Naive thymus-derived CD4-positive, alpha-beta T cell (primary cell): ENCODE measurements at regions not wholly inside any gene's neighbourhood (a gene's known extent, or its start where the extent isn't known, plus 50 kb on each side); places are given as distances from the start of the nearest gene placed in this dataset.

Source experiments
- ATAC-seq: fragments of 150-1000 bp; cut with Tn5 transposase; 2 replicates; pipeline ENCODE4 v1.10.0; 2021; ENCODE audit warnings: mild to moderate bottlenecking, moderate library complexity
- CTCF ChIA-PET: fragments of 350-600 bp; sonication (Branson Sonifier 250); formaldehyde crosslinking; loops from one replicate; lab custom pipeline; 2021; ENCODE audit warnings: antibody characterized with exemption; lab: Charles Lee
- POLR2A ChIA-PET: fragments of 350-600 bp; sonication (Branson Sonifier 250); formaldehyde crosslinking; loops from one replicate; lab custom pipeline; 2021; ENCODE audit warnings: antibody characterized with exemption, inconsistent platforms; lab: Charles Lee
- DNase-seq, 9 donors: peaks; one replicate each; pipeline versions ENCODE4 v3.0.0 to v3.0.0-alpha.2; 2020 to 2022; ENCODE audit warnings: mixed read lengths in 1 of 9
- H3K27ac ChIP-seq: one replicate; pipeline ENCODE4 v1.7.0; 2013; ENCODE audit warnings: mild to moderate bottlenecking, low read depth, low read length, moderate library complexity
- H3K27me3 ChIP-seq, 2 donors: one replicate each; pipeline ENCODE4 v1.7.0; 2013; ENCODE audit warnings: low read length in 2 of 2, mild to moderate bottlenecking in 2 of 2, moderate library complexity in 2 of 2; ENCODE audit not compliant: control insufficient read depth in 2 of 2, insufficient read depth in 2 of 2
- H3K36me3 ChIP-seq, 3 experiments: 1 replicate in 2 of 3; 2 replicates in 1 of 3; pipeline ENCODE4 v1.7.0; 2013; ENCODE audit warnings: low read length in 3 of 3, mild to moderate bottlenecking in 3 of 3, moderate library complexity in 1 of 3; ENCODE audit not compliant: insufficient read depth in 3 of 3, control insufficient read depth in 2 of 3
- H3K4me1 ChIP-seq, 2 donors: one replicate each; pipeline ENCODE4 v1.7.0; 2013; ENCODE audit warnings: low read length in 2 of 2, mild to moderate bottlenecking in 2 of 2, moderate library complexity in 1 of 2; ENCODE audit not compliant: control insufficient read depth in 2 of 2, insufficient read depth in 2 of 2
- H3K4me3 ChIP-seq: 2 replicates; pipeline ENCODE4 v1.7.0; 2013; ENCODE audit warnings: mild to moderate bottlenecking, low read length
- H3K9me3 ChIP-seq, 3 experiments: 1 replicate in 2 of 3; 2 replicates in 1 of 3; pipeline ENCODE4 v1.7.0; 2013; ENCODE audit warnings: low read length in 3 of 3; ENCODE audit not compliant: control insufficient read depth in 2 of 3
- H3K27ac Mint-ChIP-seq, 9 donors: one replicate each; pipeline ENCODE4 v1.8.0; 2020 to 2022; ENCODE audit warnings: mixed read lengths in 9 of 9, mild to moderate bottlenecking in 8 of 9, moderate library complexity in 5 of 9, inconsistent platforms in 2 of 9
- H3K27me3 Mint-ChIP-seq, 5 donors: one replicate each; pipeline ENCODE4 v1.8.0; 2021 to 2022; ENCODE audit warnings: mixed read lengths in 5 of 5, mild to moderate bottlenecking in 1 of 5
- H3K36me3 Mint-ChIP-seq, 5 donors: one replicate each; pipeline ENCODE4 v1.8.0; 2020 to 2022; ENCODE audit warnings: mixed read lengths in 5 of 5, mild to moderate bottlenecking in 3 of 5, inconsistent platforms in 1 of 5
- H3K4me1 Mint-ChIP-seq, 7 donors: one replicate each; pipeline ENCODE4 v1.8.0; 2020 to 2022; ENCODE audit warnings: mixed read lengths in 7 of 7, mild to moderate bottlenecking in 3 of 7, inconsistent platforms in 1 of 7
- H3K4me3 Mint-ChIP-seq, 10 donors: one replicate each; pipeline ENCODE4 v1.8.0; 2020 to 2022; ENCODE audit warnings: mild to moderate bottlenecking in 10 of 10, mixed read lengths in 10 of 10, moderate library complexity in 6 of 10, inconsistent platforms in 2 of 10
- H3K9me3 Mint-ChIP-seq, 11 donors: one replicate each; pipeline ENCODE4 v1.8.0; 2020 to 2022; ENCODE audit warnings: mixed read lengths in 11 of 11, mild to moderate bottlenecking in 4 of 11, inconsistent platforms in 1 of 11, moderate library complexity in 1 of 11
- intact Hi-C, 2 donors: fragments of 100-400 bp; cut with micrococcal nuclease; formaldehyde crosslinking; loops; one replicate each; pipeline ENCODE4 v1.15.1; 2023

DNA sequence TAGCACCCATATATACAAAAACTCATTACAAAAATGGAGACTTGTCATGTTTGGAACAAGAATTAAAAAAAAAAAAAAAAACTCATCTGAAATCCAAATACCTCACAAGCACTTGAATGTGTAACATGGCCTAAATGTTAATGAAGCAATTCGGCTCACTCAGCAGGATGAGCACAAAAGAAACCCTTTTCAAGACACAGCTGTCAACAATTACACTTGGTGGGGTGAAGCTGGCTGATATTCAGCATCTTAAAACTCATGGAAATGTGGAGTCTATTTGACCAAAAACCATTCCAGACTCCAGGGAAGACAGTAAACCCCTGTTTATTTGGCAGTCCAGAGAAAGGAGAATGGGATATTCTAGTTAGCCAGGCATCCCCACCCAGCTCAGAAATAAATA lies 205.4 kb upstream of the TSC22D2 start:
- Mint-ChIP-seq H3K4me1 (no peaks in the 10 kb centered on the region), H3K27me3 (peaks cover 20 to 52% (median 24%) of the 10 kb centered on the region in 5 donors), H3K4me3 (no peak overlapping the region), H3K9me3 (no peaks in the 10 kb centered on the region), H3K36me3 (no peaks in the 10 kb centered on the region), H3K27ac (no peak overlapping the region)
- Histone ChIP-seq H3K27me3 (no peaks in the 10 kb centered on the region), H3K36me3 (no peaks in the 10 kb centered on the region), H3K4me3 (no peak overlapping the region), H3K4me1 (no peaks in the 10 kb centered on the region), H3K9me3 (no peaks in the 10 kb centered on the region), H3K27ac (no peak overlapping the region)
- intact Hi-C loops: no loop called here
- ChIA-PET CTCF (no interaction called here), POLR2A (no interaction called here)
- DNase-seq: no peak
- no peak for ATAC-seq

DNA sequence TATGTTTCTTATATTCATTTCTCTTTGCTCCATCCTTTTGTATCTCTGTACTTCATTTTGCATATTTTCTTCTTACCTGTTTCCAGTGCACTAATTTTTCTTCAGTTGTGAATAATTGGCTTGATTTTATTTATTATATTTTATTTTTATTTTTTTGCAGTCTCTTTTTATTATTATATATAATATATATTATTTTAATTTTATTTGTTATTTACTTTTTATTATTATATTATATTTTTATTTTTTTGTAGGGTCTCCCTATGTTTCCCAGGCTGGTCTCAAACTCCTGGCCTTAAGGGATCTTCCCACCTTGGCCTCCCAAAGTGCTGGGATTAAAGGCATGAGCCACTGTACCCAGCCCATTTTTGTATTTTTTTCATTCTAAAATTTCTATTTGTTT lies 213.1 kb upstream of the TSC22D2 start:
- Histone ChIP-seq H3K4me3 (no peak overlapping the region), H3K4me1 (no peaks in the 10 kb centered on the region), H3K27ac (no peak overlapping the region), H3K9me3 (no peaks in the 10 kb centered on the region), H3K36me3 (no peaks in the 10 kb centered on the region), H3K27me3 (no peaks in the 10 kb centered on the region)
- POLR2A ChIA-PET: no interaction called here
- no peaks in the 10 kb centered on the region for H3K4me1 Mint-ChIP-seq
- intact Hi-C loops: no loop called here
- H3K36me3 Mint-ChIP-seq: no peaks in the 10 kb centered on the region
- DNase-seq: no peak
- H3K27ac Mint-ChIP-seq: no peak overlapping the region
- no peak for ATAC-seq
- H3K9me3 Mint-ChIP-seq: peaks cover 0 to 7% (median under 1%) of the 10 kb centered on the region in 11 donors
- CTCF ChIA-PET: no interaction called here
- H3K4me3 Mint-ChIP-seq: no peak overlapping the region
- H3K27me3 Mint-ChIP-seq: peaks cover 31 to 54% (median 50%) of the 10 kb centered on the region in 5 donors

DNA sequence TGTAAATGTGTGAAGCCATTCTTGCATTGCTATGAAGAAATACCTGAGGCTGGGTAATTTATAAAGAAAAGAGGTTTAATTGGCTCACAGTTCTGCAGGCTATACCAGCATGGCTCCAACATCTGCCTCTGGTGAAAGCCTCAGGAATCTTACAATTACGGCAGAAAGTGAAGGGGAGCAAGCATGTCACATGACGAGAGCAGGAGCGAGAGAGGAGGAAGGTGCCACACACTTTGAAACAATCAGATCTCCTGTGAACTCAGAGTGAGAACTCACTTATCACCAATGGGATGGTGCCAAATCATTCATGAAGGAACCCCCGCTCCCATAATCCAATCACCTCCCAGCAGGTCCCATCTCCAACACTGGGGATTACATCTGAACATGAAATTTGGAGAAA lies 213.6 kb upstream of the TSC22D2 start:
- no peaks in the 10 kb centered on the region for H3K36me3 ChIP-seq
- intact Hi-C loops: no loop called here

DNA sequence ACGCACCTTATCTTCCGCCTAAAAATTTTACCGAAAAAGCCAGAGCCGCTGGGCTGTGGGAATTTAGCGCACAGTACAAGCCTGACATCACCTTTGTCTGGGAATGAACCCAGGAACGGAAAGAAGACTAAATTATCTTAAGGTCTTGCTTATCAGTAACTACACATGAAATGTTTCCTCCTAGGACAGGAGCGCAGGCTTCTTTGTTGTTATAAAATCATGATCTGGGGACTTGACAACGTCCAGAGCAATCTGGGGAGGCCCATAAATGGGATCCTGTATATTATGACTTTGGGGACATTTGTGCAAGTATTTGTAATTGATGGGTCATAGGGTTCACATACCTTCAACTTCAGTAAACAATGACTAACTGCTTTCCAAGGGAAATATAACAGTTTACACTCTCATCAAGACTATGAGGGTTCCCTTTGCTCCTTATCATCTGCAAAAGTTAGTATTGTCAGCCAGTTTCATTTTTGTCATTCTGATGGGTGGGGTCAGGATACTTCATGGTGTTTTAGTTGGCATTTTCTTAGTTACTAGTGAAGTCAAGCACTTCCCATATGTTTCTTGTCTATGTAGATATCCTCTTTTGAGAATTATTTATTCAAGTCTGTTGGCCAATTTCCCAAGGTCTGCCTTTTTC lies 213.9 kb upstream of the PFN2 start:
- H3K9me3 Mint-ChIP-seq: peaks cover 0 to 12% (median 1%) of the 10 kb centered on the region in 11 donors
- Histone ChIP-seq H3K4me3 (no peak overlapping the region), H3K9me3 (no peaks in the 10 kb centered on the region), H3K27me3 (no peaks in the 10 kb centered on the region), H3K4me1 (peaks cover 0 to 4% of the 10 kb centered on the region in 2 donors), H3K36me3 (no peaks in the 10 kb centered on the region), H3K27ac (no peak overlapping the region)
- H3K27ac Mint-ChIP-seq: no peak overlapping the region
- DNase-seq (no peak), ATAC-seq (no peak)
- POLR2A ChIA-PET: no interaction called here
- H3K4me3 Mint-ChIP-seq: no peak overlapping the region
- H3K36me3 Mint-ChIP-seq: no peaks in the 10 kb centered on the region
- CTCF ChIA-PET: interaction anchor here (0.6 to 1.9 kb wide), 11 partner anchors 16 to 305 kb away, joined by 3 to 25 read pairs (median 3); no protein-coding TSS in a partner anchor
- intact Hi-C loops: loop anchor here (1.0 to 2.0 kb wide), 4 partner anchors 217 to 419 kb away; no protein-coding TSS in a partner anchor
- no peaks in the 10 kb centered on the region for H3K4me1 Mint-ChIP-seq
- H3K27me3 Mint-ChIP-seq: peaks cover 14 to 35% (median 18%) of the 10 kb centered on the region in 5 donors

More for the DNA sequence above, 213.6 kb upstream of the TSC22D2 start:
- Histone ChIP-seq H3K9me3 (no peaks in the 10 kb centered on the region), H3K27me3 (no peaks in the 10 kb centered on the region), H3K4me1 (no peaks in the 10 kb centered on the region), H3K4me3 (no peak overlapping the region), H3K27ac (no peak overlapping the region)
- POLR2A ChIA-PET: no interaction called here
- CTCF ChIA-PET: no interaction called here
- Mint-ChIP-seq H3K27me3 (peaks cover 31 to 57% (median 47%) of the 10 kb centered on the region in 5 donors), H3K4me3 (no peak overlapping the region), H3K9me3 (peaks cover 0 to 11% (median 3%) of the 10 kb centered on the region in 11 donors), H3K27ac (no peak overlapping the region), H3K36me3 (no peaks in the 10 kb centered on the region), H3K4me1 (no peaks in the 10 kb centered on the region)
- DNase-seq: no peak
- no peak for ATAC-seq

DNA sequence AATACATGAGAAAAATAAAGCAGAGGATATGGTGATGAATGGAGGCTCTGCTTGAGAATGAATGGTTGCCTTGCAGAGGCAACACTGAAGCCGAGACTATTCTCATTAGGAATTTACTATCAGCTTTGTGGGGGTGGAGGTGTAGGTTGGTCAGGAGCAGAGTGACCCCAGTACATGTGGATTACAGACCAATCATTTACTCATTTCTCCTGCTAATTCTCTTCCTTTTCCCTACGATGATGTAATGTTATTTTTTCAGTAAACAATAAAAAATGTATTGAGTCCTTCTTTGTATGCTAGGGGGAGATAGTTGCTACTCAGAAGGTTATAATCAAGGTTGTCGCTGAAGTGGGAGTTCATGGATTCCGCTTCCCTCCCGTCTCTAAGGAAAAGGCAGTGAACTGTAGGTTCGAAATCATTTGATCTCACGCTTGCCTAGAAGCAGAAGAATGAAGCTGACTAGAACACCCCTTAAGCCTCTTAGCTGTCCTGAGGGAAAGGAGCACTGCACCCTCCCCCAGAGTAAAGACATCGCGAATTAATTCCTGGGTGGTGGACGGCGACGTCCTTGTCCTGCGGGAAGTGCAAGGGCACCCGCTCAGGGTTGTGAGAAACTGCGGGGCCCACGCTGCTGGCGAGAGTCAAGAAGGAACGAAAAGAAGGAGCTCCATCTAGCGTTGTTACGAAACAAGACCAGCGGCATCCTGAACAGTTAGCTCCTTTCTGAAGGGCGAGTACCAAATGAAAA lies 213.2 kb upstream of the PFN2 start:
- Mint-ChIP-seq H3K27me3 (peaks cover 14 to 32% (median 14%) of the 10 kb centered on the region in 5 donors), H3K4me1 (no peaks in the 10 kb centered on the region), H3K9me3 (peaks cover 0 to 6% (median 0%) of the 10 kb centered on the region in 11 donors), H3K27ac (no peak overlapping the region), H3K36me3 (no peaks in the 10 kb centered on the region), H3K4me3 (no peak overlapping the region)
- DNase-seq (peak; percentile 14 to 57 (median 39)), ATAC-seq (peak; percentile 83)
- Histone ChIP-seq H3K4me1 (peaks cover 0 to 4% of the 10 kb centered on the region in 2 donors), H3K9me3 (no peaks in the 10 kb centered on the region), H3K27me3 (no peaks in the 10 kb centered on the region), H3K27ac (no peak overlapping the region), H3K36me3 (no peaks in the 10 kb centered on the region), H3K4me3 (no peak overlapping the region)
- CTCF ChIA-PET: interaction anchor here (0.6 to 1.9 kb wide), 12 partner anchors 15 to 304 kb away, joined by 3 to 25 read pairs (median 3); no protein-coding TSS in a partner anchor
- POLR2A ChIA-PET: no interaction called here
- intact Hi-C loops: loop anchor here (1.0 to 2.0 kb wide), 4 partner anchors 217 to 419 kb away; no protein-coding TSS in a partner anchor

DNA sequence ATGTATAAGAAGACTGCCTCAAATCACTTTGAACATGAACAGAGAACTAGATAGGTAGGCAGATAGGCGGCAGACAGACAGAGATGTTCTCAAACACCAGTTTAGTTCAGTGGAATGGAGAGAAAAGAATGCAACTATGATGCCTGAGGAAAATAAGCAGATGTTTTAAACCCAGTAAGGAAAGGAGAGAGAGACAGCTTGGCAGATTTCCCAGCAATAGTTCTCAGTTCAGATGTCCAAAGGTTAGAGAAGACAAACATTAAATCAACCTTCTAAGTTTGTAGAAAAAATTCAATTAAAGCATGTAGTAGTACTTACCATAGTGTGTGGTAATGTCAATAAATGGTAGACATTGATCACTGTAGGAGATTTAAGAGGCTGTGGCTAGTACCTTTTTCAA lies 209.6 kb upstream of the PFN2 start:
- intact Hi-C loops: no loop called here
- CTCF ChIA-PET: interaction anchor here (0.6 kb wide), 1 partner anchor 215 kb away, joined by 3 read pairs; no protein-coding TSS in a partner anchor
- peaks cover 3 to 24% (median 14%) of the 10 kb centered on the region in 5 donors for H3K27me3 Mint-ChIP-seq

More for the DNA sequence above, 209.6 kb upstream of the PFN2 start:
- Histone ChIP-seq H3K4me1 (peaks cover 0 to 4% of the 10 kb centered on the region in 2 donors), H3K27ac (no peak overlapping the region), H3K27me3 (no peaks in the 10 kb centered on the region), H3K9me3 (no peaks in the 10 kb centered on the region), H3K36me3 (no peaks in the 10 kb centered on the region), H3K4me3 (no peak overlapping the region)
- H3K36me3 Mint-ChIP-seq: no peaks in the 10 kb centered on the region
- POLR2A ChIA-PET: no interaction called here
- H3K4me3 Mint-ChIP-seq: no peak overlapping the region
- no peak overlapping the region for H3K27ac Mint-ChIP-seq
- H3K4me1 Mint-ChIP-seq: no peaks in the 10 kb centered on the region
- no peaks in the 10 kb centered on the region for H3K9me3 Mint-ChIP-seq
- DNase-seq: no peak
- no peak for ATAC-seq
